ENCODE measurements at regions not wholly inside any gene's neighbourhood (a gene's known extent, or its start where the extent isn't known, plus 50 kb on each side); places are given as distances from the start of the nearest gene placed in this dataset.

GRCh38 chr6:21367649-21368154, 225.8 kb upstream of the SOX4 start:
- no peak for DNase-seq (ENCODE audit: low read depth)
- H3K4me3 ChIP-seq (ENCODE audit: control insufficient read depth, low read depth, low read length) = no peak overlapping the region
- TF ChIP-seq CTCF (IDR thresholded peaks at IDR 0.05; ENCODE audit: control insufficient read depth, insufficient read depth, low read depth, low read length, missing control alignments) = no peak

- TF ChIP-seq CTCF (IDR thresholded peaks at IDR 0.05; ENCODE audit: control insufficient read depth, insufficient read depth, low read depth, low read length, missing control alignments) = no peak
- no peak overlapping the region for H3K4me3 ChIP-seq (ENCODE audit: control insufficient read depth, low read depth, low read length)
- no peak for DNase-seq (ENCODE audit: low read depth)
These were observed 222.5 kb upstream of the SOX4 start for GRCh38 chr6:21371061-21371460.

- no peak overlapping the region for H3K4me3 ChIP-seq (ENCODE audit: control insufficient read depth, low read depth, low read length)
- TF ChIP-seq CTCF (IDR thresholded peaks at IDR 0.05; ENCODE audit: control insufficient read depth, insufficient read depth, low read depth, low read length, missing control alignments) = no peak
- DNase-seq (ENCODE audit: low read depth) = peak; percentile 25
These were observed 221.8 kb upstream of the SOX4 start for GRCh38 chr6:21371676-21372171.

- no peak for DNase-seq (ENCODE audit: low read depth)
- H3K4me3 ChIP-seq (ENCODE audit: control insufficient read depth, low read depth, low read length) = no peak overlapping the region
- TF ChIP-seq CTCF (IDR thresholded peaks at IDR 0.05; ENCODE audit: control insufficient read depth, insufficient read depth, low read depth, low read length, missing control alignments) = no peak
These were observed 218.1 kb upstream of the SOX4 start for GRCh38 chr6:21375151-21376116.

- DNase-seq (ENCODE audit: low read depth) = no peak
- no peak for TF ChIP-seq CTCF (IDR thresholded peaks at IDR 0.05; ENCODE audit: control insufficient read depth, insufficient read depth, low read depth, low read length, missing control alignments)
- H3K4me3 ChIP-seq (ENCODE audit: control insufficient read depth, low read depth, low read length) = no peak overlapping the region
These were observed 216.2 kb upstream of the SOX4 start for GRCh38 chr6:21377356-21377755.

GRCh38 chr6:21381331-21381963, 212.1 kb upstream of the SOX4 start:
- H3K4me3 ChIP-seq (ENCODE audit: control insufficient read depth, low read depth, low read length) = no peak overlapping the region
- no peak for TF ChIP-seq CTCF (IDR thresholded peaks at IDR 0.05; ENCODE audit: control insufficient read depth, insufficient read depth, low read depth, low read length, missing control alignments)
- peak; percentile 14 for DNase-seq (ENCODE audit: low read depth)
